PFSK-1 (cell line): ENCODE measurements at regions not wholly inside any gene's neighbourhood (a gene's known extent, or its start where the extent isn't known, plus 50 kb on each side); places are given as distances from the start of the nearest gene placed in this dataset.

ENCODE experiments used
- POLR2AphosphoS5 ChIP-seq: IDR thresholded peaks from 2 replicates; pipeline ENCODE4 v1.6.1; 2012; ENCODE audit warnings: low read depth, mild to moderate bottlenecking, control low read depth, low read length, moderate library complexity
- SIN3A ChIP-seq: IDR thresholded peaks from 2 replicates; pipeline ENCODE4 v1.6.1; 2012; ENCODE audit warnings: mild to moderate bottlenecking, low read length, moderate library complexity, borderline replicate concordance; ENCODE audit not compliant: insufficient read depth
- TAF1 ChIP-seq: IDR thresholded peaks from 2 replicates; pipeline ENCODE4 v1.6.1; 2012; ENCODE audit warnings: low read length, control low read depth, borderline replicate concordance; ENCODE audit not compliant: insufficient read depth
- TF ChIP-seq, protein P1 (sequence below), 2 experiments: IDR thresholded peaks; 2 replicates each; pipeline versions ENCODE4 v1.6.1 to v1.8.0; 2011 to 2012; ENCODE audit warnings: low read depth in 2 of 2, low read length in 2 of 2, control low read depth in 1 of 2, inconsistent platforms in 1 of 2, mild to moderate bottlenecking in 1 of 2, moderate library complexity in 1 of 2; ENCODE audit not compliant: insufficient read depth in 1 of 2

DNA sequence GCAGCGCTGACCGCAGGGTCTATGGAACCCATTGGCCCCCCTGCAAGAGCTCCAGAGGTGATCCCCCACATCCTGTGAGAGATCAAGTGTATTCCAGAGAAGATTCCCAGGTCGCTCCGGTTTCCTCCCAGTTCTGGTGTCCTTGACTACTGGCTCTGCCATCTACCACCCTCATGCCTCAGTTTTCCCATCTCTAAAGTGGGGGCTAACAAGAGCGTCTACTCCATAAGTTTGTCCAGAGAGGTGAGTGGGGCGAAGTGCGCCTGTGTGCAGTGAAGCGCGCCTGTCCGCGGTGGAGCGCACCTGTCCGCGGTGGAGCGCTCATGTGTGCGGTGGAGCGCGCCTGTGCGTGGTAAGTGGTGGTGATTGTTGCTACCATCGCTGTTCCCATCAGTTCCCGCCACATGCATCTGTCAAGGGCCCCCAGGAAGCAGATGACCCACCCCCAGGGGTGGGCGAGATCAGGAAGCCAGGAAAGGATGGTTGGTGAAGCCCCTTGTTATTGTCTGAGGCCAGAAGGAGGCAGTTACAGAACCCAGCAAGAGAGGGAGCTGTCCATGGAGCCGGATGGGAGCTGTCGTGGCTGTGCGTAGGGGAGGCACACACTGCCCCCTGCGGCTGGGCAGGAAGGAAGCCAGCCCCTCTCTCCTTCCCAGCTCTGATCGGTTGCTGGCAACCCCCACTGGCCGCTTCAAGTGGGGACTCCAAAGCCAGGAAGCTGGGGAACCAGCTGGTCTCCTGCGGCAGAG, 73.2 kb upstream of the FGF3 start:
- TF ChIP-seq SIN3A (no peak), POLR2AphosphoS5 (no peak), TAF1 (no peak)
- TF ChIP-seq, protein P1, sequence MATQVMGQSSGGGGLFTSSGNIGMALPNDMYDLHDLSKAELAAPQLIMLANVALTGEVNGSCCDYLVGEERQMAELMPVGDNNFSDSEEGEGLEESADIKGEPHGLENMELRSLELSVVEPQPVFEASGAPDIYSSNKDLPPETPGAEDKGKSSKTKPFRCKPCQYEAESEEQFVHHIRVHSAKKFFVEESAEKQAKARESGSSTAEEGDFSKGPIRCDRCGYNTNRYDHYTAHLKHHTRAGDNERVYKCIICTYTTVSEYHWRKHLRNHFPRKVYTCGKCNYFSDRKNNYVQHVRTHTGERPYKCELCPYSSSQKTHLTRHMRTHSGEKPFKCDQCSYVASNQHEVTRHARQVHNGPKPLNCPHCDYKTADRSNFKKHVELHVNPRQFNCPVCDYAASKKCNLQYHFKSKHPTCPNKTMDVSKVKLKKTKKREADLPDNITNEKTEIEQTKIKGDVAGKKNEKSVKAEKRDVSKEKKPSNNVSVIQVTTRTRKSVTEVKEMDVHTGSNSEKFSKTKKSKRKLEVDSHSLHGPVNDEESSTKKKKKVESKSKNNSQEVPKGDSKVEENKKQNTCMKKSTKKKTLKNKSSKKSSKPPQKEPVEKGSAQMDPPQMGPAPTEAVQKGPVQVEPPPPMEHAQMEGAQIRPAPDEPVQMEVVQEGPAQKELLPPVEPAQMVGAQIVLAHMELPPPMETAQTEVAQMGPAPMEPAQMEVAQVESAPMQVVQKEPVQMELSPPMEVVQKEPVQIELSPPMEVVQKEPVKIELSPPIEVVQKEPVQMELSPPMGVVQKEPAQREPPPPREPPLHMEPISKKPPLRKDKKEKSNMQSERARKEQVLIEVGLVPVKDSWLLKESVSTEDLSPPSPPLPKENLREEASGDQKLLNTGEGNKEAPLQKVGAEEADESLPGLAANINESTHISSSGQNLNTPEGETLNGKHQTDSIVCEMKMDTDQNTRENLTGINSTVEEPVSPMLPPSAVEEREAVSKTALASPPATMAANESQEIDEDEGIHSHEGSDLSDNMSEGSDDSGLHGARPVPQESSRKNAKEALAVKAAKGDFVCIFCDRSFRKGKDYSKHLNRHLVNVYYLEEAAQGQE (IDR thresholded peaks at IDR 0.05; ENCODE audit: insufficient read depth in 1 of 2, low read depth in 2 of 2, low read length in 2 of 2): peak in 1 of 2 experiments; percentile 73; a peak in 2 of 4 replicates
